ENCODE measurements at regions not wholly inside any gene's neighbourhood (a gene's known extent, or its start where the extent isn't known, plus 50 kb on each side); places are given as distances from the start of the nearest gene placed in this dataset.

GRCh38 chr5:3827624-3828023 is 232.0 kb downstream of the IRX1 start:
- Histone ChIP-seq H3K27me3 (ENCODE audit: control insufficient read depth in 1 of 2, insufficient read depth in 2 of 2, low read length in 2 of 2) (no peaks in the 10 kb centered on the region), H3K36me3 (ENCODE audit: insufficient read depth, low read length) (no peaks in the 10 kb centered on the region), H3K4me3 (ENCODE audit: low read depth in 1 of 2, low read length in 2 of 2) (no peak overlapping the region), H3K9ac (ENCODE audit: low read length) (no peak overlapping the region), H3K9me3 (ENCODE audit: low read length) (no peaks in the 10 kb centered on the region), H3K4me1 (ENCODE audit: insufficient read depth, low read length) (no peaks in the 10 kb centered on the region), H3K27ac (ENCODE audit: low read depth, low read length) (no peak overlapping the region)

- H3K4me3 ChIP-seq (ENCODE audit: low read depth in 1 of 2, low read length in 2 of 2), result no peak overlapping the region
- H3K9me3 ChIP-seq (ENCODE audit: low read length), result no peaks in the 10 kb centered on the region
- H3K9ac ChIP-seq (ENCODE audit: low read length), result no peak overlapping the region
- H3K27ac ChIP-seq (ENCODE audit: low read depth, low read length), result no peak overlapping the region
- H3K4me1 ChIP-seq (ENCODE audit: insufficient read depth, low read length), result no peaks in the 10 kb centered on the region
- no peaks in the 10 kb centered on the region for H3K36me3 ChIP-seq (ENCODE audit: insufficient read depth, low read length)
- H3K27me3 ChIP-seq (ENCODE audit: control insufficient read depth in 1 of 2, insufficient read depth in 2 of 2, low read length in 2 of 2), result no peaks in the 10 kb centered on the region
Observed at GRCh38 chr5:3828761-3829160, 233.1 kb downstream of the IRX1 start.

- Histone ChIP-seq H3K27me3 (ENCODE audit: control insufficient read depth in 1 of 2, insufficient read depth in 2 of 2, low read length in 2 of 2) (no peaks in the 10 kb centered on the region), H3K27ac (ENCODE audit: low read depth, low read length) (no peak overlapping the region), H3K9me3 (ENCODE audit: low read length) (no peaks in the 10 kb centered on the region), H3K4me3 (ENCODE audit: low read depth in 1 of 2, low read length in 2 of 2) (no peak overlapping the region), H3K9ac (ENCODE audit: low read length) (no peak overlapping the region), H3K36me3 (ENCODE audit: insufficient read depth, low read length) (no peaks in the 10 kb centered on the region), H3K4me1 (ENCODE audit: insufficient read depth, low read length) (no peaks in the 10 kb centered on the region)
Observed at GRCh38 chr5:3833566-3833965, 237.9 kb downstream of the IRX1 start.

GRCh38 chr5:3835811-3836210 is 240.2 kb downstream of the IRX1 start:
- Histone ChIP-seq H3K4me1 (ENCODE audit: insufficient read depth, low read length) (no peaks in the 10 kb centered on the region), H3K9me3 (ENCODE audit: low read length) (no peaks in the 10 kb centered on the region), H3K27me3 (ENCODE audit: control insufficient read depth in 1 of 2, insufficient read depth in 2 of 2, low read length in 2 of 2) (no peaks in the 10 kb centered on the region), H3K9ac (ENCODE audit: low read length) (no peak overlapping the region), H3K36me3 (ENCODE audit: insufficient read depth, low read length) (no peaks in the 10 kb centered on the region), H3K4me3 (ENCODE audit: low read depth in 1 of 2, low read length in 2 of 2) (no peak overlapping the region), H3K27ac (ENCODE audit: low read depth, low read length) (no peak overlapping the region)

- Histone ChIP-seq H3K27ac (ENCODE audit: low read depth, low read length) (no peak overlapping the region), H3K4me3 (ENCODE audit: low read depth in 1 of 2, low read length in 2 of 2) (no peak overlapping the region), H3K9me3 (ENCODE audit: low read length) (no peaks in the 10 kb centered on the region), H3K27me3 (ENCODE audit: control insufficient read depth in 1 of 2, insufficient read depth in 2 of 2, low read length in 2 of 2) (no peaks in the 10 kb centered on the region), H3K4me1 (ENCODE audit: insufficient read depth, low read length) (no peaks in the 10 kb centered on the region), H3K36me3 (ENCODE audit: insufficient read depth, low read length) (no peaks in the 10 kb centered on the region), H3K9ac (ENCODE audit: low read length) (no peak overlapping the region)
Observed at GRCh38 chr5:3836528-3836927, 240.9 kb downstream of the IRX1 start.

GRCh38 chr5:3837506-3837905 is 241.9 kb downstream of the IRX1 start:
- Histone ChIP-seq H3K4me1 (ENCODE audit: insufficient read depth, low read length) (no peaks in the 10 kb centered on the region), H3K36me3 (ENCODE audit: insufficient read depth, low read length) (no peaks in the 10 kb centered on the region), H3K27ac (ENCODE audit: low read depth, low read length) (no peak overlapping the region), H3K9me3 (ENCODE audit: low read length) (no peaks in the 10 kb centered on the region), H3K27me3 (ENCODE audit: control insufficient read depth in 1 of 2, insufficient read depth in 2 of 2, low read length in 2 of 2) (no peaks in the 10 kb centered on the region), H3K4me3 (ENCODE audit: low read depth in 1 of 2, low read length in 2 of 2) (no peak overlapping the region), H3K9ac (ENCODE audit: low read length) (no peak overlapping the region)

- H3K4me3 ChIP-seq (ENCODE audit: low read depth in 1 of 2, low read length in 2 of 2), result no peak overlapping the region
- no peak overlapping the region for H3K27ac ChIP-seq (ENCODE audit: low read depth, low read length)
- H3K9me3 ChIP-seq (ENCODE audit: low read length), result no peaks in the 10 kb centered on the region
- H3K27me3 ChIP-seq (ENCODE audit: control insufficient read depth in 1 of 2, insufficient read depth in 2 of 2, low read length in 2 of 2), result no peaks in the 10 kb centered on the region
- H3K4me1 ChIP-seq (ENCODE audit: insufficient read depth, low read length), result no peaks in the 10 kb centered on the region
- H3K9ac ChIP-seq (ENCODE audit: low read length), result no peak overlapping the region
- no peaks in the 10 kb centered on the region for H3K36me3 ChIP-seq (ENCODE audit: insufficient read depth, low read length)
Observed at GRCh38 chr5:3839151-3839550, 243.5 kb downstream of the IRX1 start.

GRCh38 chr5:3842591-3842990 is 247.0 kb downstream of the IRX1 start:
- no peaks in the 10 kb centered on the region for H3K4me1 ChIP-seq (ENCODE audit: insufficient read depth, low read length)
- H3K9me3 ChIP-seq (ENCODE audit: low read length), result no peaks in the 10 kb centered on the region
- no peaks in the 10 kb centered on the region for H3K27me3 ChIP-seq (ENCODE audit: control insufficient read depth in 1 of 2, insufficient read depth in 2 of 2, low read length in 2 of 2)
- no peak overlapping the region for H3K27ac ChIP-seq (ENCODE audit: low read depth, low read length)
- no peak overlapping the region for H3K9ac ChIP-seq (ENCODE audit: low read length)
- no peak overlapping the region for H3K4me3 ChIP-seq (ENCODE audit: low read depth in 1 of 2, low read length in 2 of 2)
- no peaks in the 10 kb centered on the region for H3K36me3 ChIP-seq (ENCODE audit: insufficient read depth, low read length)

GRCh38 chr5:3843706-3844105 is 248.1 kb downstream of the IRX1 start:
- Histone ChIP-seq H3K9me3 (ENCODE audit: low read length) (no peaks in the 10 kb centered on the region), H3K4me3 (ENCODE audit: low read depth in 1 of 2, low read length in 2 of 2) (no peak overlapping the region), H3K27me3 (ENCODE audit: control insufficient read depth in 1 of 2, insufficient read depth in 2 of 2, low read length in 2 of 2) (no peaks in the 10 kb centered on the region), H3K9ac (ENCODE audit: low read length) (no peak overlapping the region), H3K36me3 (ENCODE audit: insufficient read depth, low read length) (no peaks in the 10 kb centered on the region), H3K27ac (ENCODE audit: low read depth, low read length) (no peak overlapping the region), H3K4me1 (ENCODE audit: insufficient read depth, low read length) (no peaks in the 10 kb centered on the region)

GRCh38 chr5:3844266-3844665 is 248.6 kb downstream of the IRX1 start:
- H3K27me3 ChIP-seq (ENCODE audit: control insufficient read depth in 1 of 2, insufficient read depth in 2 of 2, low read length in 2 of 2), result no peaks in the 10 kb centered on the region
- no peak overlapping the region for H3K27ac ChIP-seq (ENCODE audit: low read depth, low read length)
- H3K9ac ChIP-seq (ENCODE audit: low read length), result no peak overlapping the region
- H3K4me3 ChIP-seq (ENCODE audit: low read depth in 1 of 2, low read length in 2 of 2), result no peak overlapping the region
- no peaks in the 10 kb centered on the region for H3K9me3 ChIP-seq (ENCODE audit: low read length)
- H3K4me1 ChIP-seq (ENCODE audit: insufficient read depth, low read length), result no peaks in the 10 kb centered on the region
- no peaks in the 10 kb centered on the region for H3K36me3 ChIP-seq (ENCODE audit: insufficient read depth, low read length)

GRCh38 chr5:3845230-3845629 is 249.6 kb downstream of the IRX1 start:
- H3K27ac ChIP-seq (ENCODE audit: low read depth, low read length), result no peak overlapping the region
- H3K4me1 ChIP-seq (ENCODE audit: insufficient read depth, low read length), result no peaks in the 10 kb centered on the region
- H3K36me3 ChIP-seq (ENCODE audit: insufficient read depth, low read length), result no peaks in the 10 kb centered on the region
- no peak overlapping the region for H3K4me3 ChIP-seq (ENCODE audit: low read depth in 1 of 2, low read length in 2 of 2)
- no peaks in the 10 kb centered on the region for H3K27me3 ChIP-seq (ENCODE audit: control insufficient read depth in 1 of 2, insufficient read depth in 2 of 2, low read length in 2 of 2)
- no peaks in the 10 kb centered on the region for H3K9me3 ChIP-seq (ENCODE audit: low read length)
- H3K9ac ChIP-seq (ENCODE audit: low read length), result no peak overlapping the region

GRCh38 chr5:3852161-3852916 is 256.7 kb downstream of the IRX1 start:
- H3K4me1 ChIP-seq (ENCODE audit: insufficient read depth, low read length), result no peaks in the 10 kb centered on the region
- no peaks in the 10 kb centered on the region for H3K27me3 ChIP-seq (ENCODE audit: control insufficient read depth in 1 of 2, insufficient read depth in 2 of 2, low read length in 2 of 2)
- no peaks in the 10 kb centered on the region for H3K9me3 ChIP-seq (ENCODE audit: low read length)
- H3K9ac ChIP-seq (ENCODE audit: low read length), result no peak overlapping the region
- H3K36me3 ChIP-seq (ENCODE audit: insufficient read depth, low read length), result no peaks in the 10 kb centered on the region
- H3K4me3 ChIP-seq (ENCODE audit: low read depth in 1 of 2, low read length in 2 of 2), result no peak overlapping the region
- H3K27ac ChIP-seq (ENCODE audit: low read depth, low read length), result no peak overlapping the region

Measured in muscle layer of colon (tissue), 2 donors.